ENCODE measurements at regions not wholly inside any gene's neighbourhood (a gene's known extent, or its start where the extent isn't known, plus 50 kb on each side); places are given as distances from the start of the nearest gene placed in this dataset.

GRCh38 chr3:153036846-153037245 is 125.2 kb upstream of the RAP2B start:
- TF ChIP-seq CTCF (IDR thresholded peaks at IDR 0.05; ENCODE audit: borderline replicate concordance, extremely low read depth, low read length, poor library complexity, severe bottlenecking) (no peak), EZH2 (IDR thresholded peaks at IDR 0.05; ENCODE audit: borderline replicate concordance, low read depth, low read length, severe bottlenecking) (no peak)
